ENCODE measurements at regions not wholly inside any gene's neighbourhood (a gene's known extent, or its start where the extent isn't known, plus 50 kb on each side); places are given as distances from the start of the nearest gene placed in this dataset.

GRCh38 chr1:55695151-55695550 is 480.0 kb upstream of the USP24 start:
- intact Hi-C loops (cut with micrococcal nuclease; ENCODE audit: unreplicated experiment) = no loop called here
- Histone ChIP-seq H3K4me1 (ENCODE audit: insufficient read depth, low read length, poor library complexity, severe bottlenecking) (no peaks in the 10 kb centered on the region), H4K20me1 (ENCODE audit: insufficient read depth, low read length) (no peaks in the 10 kb centered on the region), H3K36me3 (ENCODE audit: insufficient read depth, low read length) (no peaks in the 10 kb centered on the region), H3K27ac (ENCODE audit: low read depth, low read length, poor library complexity, severe bottlenecking) (no peak overlapping the region), H3K4me3 (ENCODE audit: low read depth, low read length, poor library complexity, severe bottlenecking) (no peak overlapping the region), H2AFZ (ENCODE audit: low read length) (no peak overlapping the region), H3K79me2 (ENCODE audit: insufficient read depth, low read depth, low read length) (no peaks in the 10 kb centered on the region), H3K9me2 (ENCODE audit: insufficient read depth, low read length) (no peaks in the 10 kb centered on the region), H3K9me3 (ENCODE audit: low read length) (no peaks in the 10 kb centered on the region), H3K4me2 (ENCODE audit: low read length) (no peak overlapping the region)
- ChIA-PET CTCF (ENCODE audit: unreplicated experiment) (no interaction called here), POLR2A (interaction anchor here (0.6 kb wide), 1 partner anchor 230 kb away, joined by 3 read pairs; no protein-coding TSS in a partner anchor)
- no peak for TF ChIP-seq CTCF (conservative IDR thresholded peaks at IDR 0.05; ENCODE audit: low read length)
- no peak for TF ChIP-seq EZH2phosphoT487 (IDR thresholded peaks at IDR 0.05; ENCODE audit: borderline replicate concordance, low read depth, low read length)
- no peak for DNase-seq (ENCODE audit: low spot score)
- BruUV-seq (replicated peaks) = no TSS peak

GRCh38 chr1:55694310-55694801 is 479.2 kb upstream of the USP24 start:
- TF ChIP-seq CTCF (conservative IDR thresholded peaks at IDR 0.05; ENCODE audit: low read length) = no peak
- no peak for TF ChIP-seq EZH2phosphoT487 (IDR thresholded peaks at IDR 0.05; ENCODE audit: borderline replicate concordance, low read depth, low read length)
- ChIA-PET CTCF (ENCODE audit: unreplicated experiment) (no interaction called here), POLR2A (no interaction called here)
- H3K36me3 ChIP-seq (ENCODE audit: insufficient read depth, low read length) = no peaks in the 10 kb centered on the region
- no peak overlapping the region for H3K27ac ChIP-seq (ENCODE audit: low read depth, low read length, poor library complexity, severe bottlenecking)
- H3K9me3 ChIP-seq (ENCODE audit: low read length) = no peaks in the 10 kb centered on the region
- H2AFZ ChIP-seq (ENCODE audit: low read length) = no peak overlapping the region
- H3K9me2 ChIP-seq (ENCODE audit: insufficient read depth, low read length) = no peaks in the 10 kb centered on the region
- no peaks in the 10 kb centered on the region for H4K20me1 ChIP-seq (ENCODE audit: insufficient read depth, low read length)
- no peak overlapping the region for H3K4me2 ChIP-seq (ENCODE audit: low read length)
- H3K4me1 ChIP-seq (ENCODE audit: insufficient read depth, low read length, poor library complexity, severe bottlenecking) = no peaks in the 10 kb centered on the region
- intact Hi-C loops (cut with micrococcal nuclease; ENCODE audit: unreplicated experiment) = no loop called here
- H3K79me2 ChIP-seq (ENCODE audit: insufficient read depth, low read depth, low read length) = no peaks in the 10 kb centered on the region
- no TSS peak for BruUV-seq (replicated peaks)
- no peak overlapping the region for H3K4me3 ChIP-seq (ENCODE audit: low read depth, low read length, poor library complexity, severe bottlenecking)
- DNase-seq (ENCODE audit: low spot score) = no peak

GRCh38 chr1:55692726-55693125 is 477.6 kb upstream of the USP24 start:
- H4K20me1 ChIP-seq (ENCODE audit: insufficient read depth, low read length) = no peaks in the 10 kb centered on the region
- H3K36me3 ChIP-seq (ENCODE audit: insufficient read depth, low read length) = no peaks in the 10 kb centered on the region
- H3K4me1 ChIP-seq (ENCODE audit: insufficient read depth, low read length, poor library complexity, severe bottlenecking) = no peaks in the 10 kb centered on the region
- H2AFZ ChIP-seq (ENCODE audit: low read length) = no peak overlapping the region
- H3K9me3 ChIP-seq (ENCODE audit: low read length) = no peaks in the 10 kb centered on the region
- CTCF ChIA-PET (ENCODE audit: unreplicated experiment) = no interaction called here
- no peak overlapping the region for H3K4me3 ChIP-seq (ENCODE audit: low read depth, low read length, poor library complexity, severe bottlenecking)
- no peaks in the 10 kb centered on the region for H3K79me2 ChIP-seq (ENCODE audit: insufficient read depth, low read depth, low read length)
- no peak overlapping the region for H3K27ac ChIP-seq (ENCODE audit: low read depth, low read length, poor library complexity, severe bottlenecking)
- intact Hi-C loops (cut with micrococcal nuclease; ENCODE audit: unreplicated experiment) = no loop called here
- BruUV-seq (replicated peaks) = no TSS peak
- POLR2A ChIA-PET = interaction anchor here (0.7 to 1.1 kb wide), 3 partner anchors 15 to 1743 kb away, joined by 3 to 5 read pairs (median 3); no protein-coding TSS in a partner anchor
- TF ChIP-seq CTCF (conservative IDR thresholded peaks at IDR 0.05; ENCODE audit: low read length) (no peak), EZH2phosphoT487 (IDR thresholded peaks at IDR 0.05; ENCODE audit: borderline replicate concordance, low read depth, low read length) (no peak)
- H3K9me2 ChIP-seq (ENCODE audit: insufficient read depth, low read length) = no peaks in the 10 kb centered on the region
- no peak overlapping the region for H3K4me2 ChIP-seq (ENCODE audit: low read length)
- DNase-seq (ENCODE audit: low spot score) = no peak
